ENCODE measurements at regions not wholly inside any gene's neighbourhood (a gene's known extent, or its start where the extent isn't known, plus 50 kb on each side); places are given as distances from the start of the nearest gene placed in this dataset.

- TF ChIP-seq CTCF (IDR thresholded peaks at IDR 0.05; ENCODE audit: borderline replicate concordance, extremely low read depth, low read length, poor library complexity, severe bottlenecking) (no peak), EZH2 (IDR thresholded peaks at IDR 0.05; ENCODE audit: borderline replicate concordance, low read depth, low read length, severe bottlenecking) (no peak)
Measured at GRCh38 chr3:55332176-55332575, 154.9 kb downstream of the WNT5A start.

All from DND-41 (cell line).